Stimulated activated CD4-positive, alpha-beta T cell treated with anti-CD3 and anti-CD28 coated beads, Interleukin-1b, Interleukin-23, amount 100 ng/mL, for 1 hour (primary cell): ENCODE measurements at regions not wholly inside any gene's neighbourhood (a gene's known extent, or its start where the extent isn't known, plus 50 kb on each side); places are given as distances from the start of the nearest gene placed in this dataset.
"Not testable (repeated sequence)": the region's sequence is repeated elsewhere in the genome, so short reads cannot be mapped to it uniquely, and the experiment has no call there.

Experiments
- DNase-seq, 2 donors: peaks; one replicate each; pipeline ENCODE4 v3.0.0-alpha.2; 2020; ENCODE audit warnings: low read depth in 2 of 2

- no peak for DNase-seq
Measured at GRCh38 chr7:55303220-55303619, 61.9 kb upstream of the LANCL2 start.

- DNase-seq, result no peak
Measured at GRCh38 chr7:55304018-55304762, 60.9 kb upstream of the LANCL2 start.

- DNase-seq, result no peak
Measured at GRCh38 chr7:55305135-55305534, 60.0 kb upstream of the LANCL2 start.

GRCh38 chr7:55306331-55306730 lies 58.8 kb upstream of the LANCL2 start:
- no peak for DNase-seq

- no peak for DNase-seq
Measured at GRCh38 chr7:55307123-55307916, 57.8 kb upstream of the LANCL2 start.

GRCh38 chr7:55308186-55308929 lies 56.8 kb upstream of the LANCL2 start:
- no peak for DNase-seq

- peak in 1 of 2 donors; percentile 1 for DNase-seq
Measured at GRCh38 chr7:55309040-55309991, 55.8 kb upstream of the LANCL2 start.

- no peak for DNase-seq
Measured at GRCh38 chr7:55310287-55311025, 54.7 kb upstream of the LANCL2 start.

- DNase-seq, result not testable (repeated sequence)
Measured at GRCh38 chr7:55311892-55312291, 53.2 kb upstream of the LANCL2 start.

- DNase-seq, result not testable (repeated sequence)
Measured at GRCh38 chr7:55313671-55314070, 51.5 kb upstream of the LANCL2 start.

- DNase-seq, result no peak
Measured at GRCh38 chr7:55314967-55315366, 50.2 kb upstream of the LANCL2 start.
